Testis (tissue), 2 donors: ENCODE measurements at regions not wholly inside any gene's neighbourhood (a gene's known extent, or its start where the extent isn't known, plus 50 kb on each side); places are given as distances from the start of the nearest gene placed in this dataset.

ENCODE experiments used
- CTCF ChIP-seq, 3 experiments: fragments of 450-650 bp in 2 of 3; fragments of 200-600 bp in 1 of 3; sonication (generic) in 1 of 3; IDR thresholded peaks; one replicate each; pipeline ENCODE4 v1.5.1; 2016 to 2019; ENCODE audit warnings: antibody characterized with exemption in 3 of 3, mild to moderate bottlenecking in 2 of 3, moderate library complexity in 1 of 3
- POLR2A ChIP-seq: fragments of 450-650 bp; IDR thresholded peaks from one replicate; pipeline ENCODE4 v1.6.1; 2017; ENCODE audit warnings: antibody characterized with exemption, mild to moderate bottlenecking, moderate library complexity

DNA sequence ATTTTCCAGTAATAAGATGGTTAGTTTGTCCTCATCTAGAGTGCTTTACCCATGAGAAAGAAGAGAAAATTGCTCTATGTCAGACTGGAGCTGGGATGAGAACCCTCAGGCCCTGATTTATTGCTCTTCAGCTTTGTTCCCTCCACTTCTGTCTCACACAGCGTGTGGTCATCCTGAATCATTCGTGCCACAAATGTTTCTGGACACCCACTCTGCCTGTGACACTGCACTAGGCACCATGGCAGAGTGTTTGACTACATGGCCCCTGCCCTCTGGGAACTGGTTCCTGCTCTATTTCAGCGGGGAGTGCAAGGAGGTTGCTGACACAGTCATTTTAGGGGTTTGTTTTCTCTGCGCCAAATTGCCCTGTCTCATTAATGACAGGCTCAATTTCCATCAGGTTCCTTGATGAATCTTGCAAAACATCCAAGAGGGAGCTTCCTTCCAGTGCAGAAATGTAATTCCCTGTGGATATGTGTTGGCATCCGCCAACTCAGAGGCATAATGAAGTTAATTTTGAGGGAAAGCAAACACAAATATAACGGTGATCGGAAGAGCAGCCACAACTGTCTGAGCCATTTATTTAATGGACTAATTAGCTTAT is 207.5 kb downstream of the CLIC5 start:
- TF ChIP-seq CTCF (IDR thresholded peaks at IDR 0.05) = no peak
- no peak for TF ChIP-seq POLR2A
